LNCAP (cell line): ENCODE measurements at regions not wholly inside any gene's neighbourhood (a gene's known extent, or its start where the extent isn't known, plus 50 kb on each side); places are given as distances from the start of the nearest gene placed in this dataset.

Experiments
- TF ChIP-seq, protein P1 (sequence below): fragments of 450-650 bp; IDR thresholded peaks from 2 replicates; pipeline ENCODE4 v1.5.1; 2017; ENCODE audit warnings: mild to moderate bottlenecking

DNA sequence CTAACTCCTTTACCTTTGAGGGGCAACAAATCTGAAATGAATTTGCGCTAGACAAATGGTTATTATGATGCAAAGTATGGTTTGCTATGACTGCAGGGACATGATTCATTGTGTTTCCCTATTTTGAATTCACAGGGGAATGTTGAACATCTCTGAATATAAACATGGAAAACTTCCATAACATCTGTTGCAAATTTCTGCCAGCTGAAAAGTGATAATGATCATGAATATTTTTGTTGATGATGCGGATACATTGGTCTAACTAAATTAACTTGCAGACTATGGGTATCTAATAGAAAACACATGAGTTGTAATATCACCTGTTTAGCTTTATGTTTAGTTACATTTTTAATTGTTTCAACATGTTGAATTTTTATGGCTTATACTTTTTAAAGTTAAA lies 1325.5 kb downstream of the REEP3 start:
- TF ChIP-seq, protein P1, sequence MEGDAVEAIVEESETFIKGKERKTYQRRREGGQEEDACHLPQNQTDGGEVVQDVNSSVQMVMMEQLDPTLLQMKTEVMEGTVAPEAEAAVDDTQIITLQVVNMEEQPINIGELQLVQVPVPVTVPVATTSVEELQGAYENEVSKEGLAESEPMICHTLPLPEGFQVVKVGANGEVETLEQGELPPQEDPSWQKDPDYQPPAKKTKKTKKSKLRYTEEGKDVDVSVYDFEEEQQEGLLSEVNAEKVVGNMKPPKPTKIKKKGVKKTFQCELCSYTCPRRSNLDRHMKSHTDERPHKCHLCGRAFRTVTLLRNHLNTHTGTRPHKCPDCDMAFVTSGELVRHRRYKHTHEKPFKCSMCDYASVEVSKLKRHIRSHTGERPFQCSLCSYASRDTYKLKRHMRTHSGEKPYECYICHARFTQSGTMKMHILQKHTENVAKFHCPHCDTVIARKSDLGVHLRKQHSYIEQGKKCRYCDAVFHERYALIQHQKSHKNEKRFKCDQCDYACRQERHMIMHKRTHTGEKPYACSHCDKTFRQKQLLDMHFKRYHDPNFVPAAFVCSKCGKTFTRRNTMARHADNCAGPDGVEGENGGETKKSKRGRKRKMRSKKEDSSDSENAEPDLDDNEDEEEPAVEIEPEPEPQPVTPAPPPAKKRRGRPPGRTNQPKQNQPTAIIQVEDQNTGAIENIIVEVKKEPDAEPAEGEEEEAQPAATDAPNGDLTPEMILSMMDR: no peak

DNA sequence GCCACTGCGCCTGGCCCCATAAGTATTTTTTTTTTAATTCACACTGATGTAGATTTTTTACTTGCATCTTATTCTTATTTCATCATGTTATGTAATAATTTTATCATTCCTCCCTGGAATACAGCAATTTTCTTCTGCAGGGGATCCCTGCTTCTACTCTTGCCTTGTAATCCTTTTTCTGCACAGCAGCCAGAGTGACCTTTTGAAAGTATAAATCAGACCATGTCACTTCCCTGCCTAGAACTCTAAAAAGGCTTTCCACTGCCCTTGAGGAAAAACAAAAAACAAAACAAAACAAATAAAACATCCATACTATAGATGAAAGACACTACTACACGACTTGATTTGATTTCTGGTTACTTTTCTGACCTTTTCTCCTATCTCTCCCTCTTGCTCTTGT lies 1334.7 kb downstream of the REEP3 start:
- TF ChIP-seq, protein P1: no peak

DNA sequence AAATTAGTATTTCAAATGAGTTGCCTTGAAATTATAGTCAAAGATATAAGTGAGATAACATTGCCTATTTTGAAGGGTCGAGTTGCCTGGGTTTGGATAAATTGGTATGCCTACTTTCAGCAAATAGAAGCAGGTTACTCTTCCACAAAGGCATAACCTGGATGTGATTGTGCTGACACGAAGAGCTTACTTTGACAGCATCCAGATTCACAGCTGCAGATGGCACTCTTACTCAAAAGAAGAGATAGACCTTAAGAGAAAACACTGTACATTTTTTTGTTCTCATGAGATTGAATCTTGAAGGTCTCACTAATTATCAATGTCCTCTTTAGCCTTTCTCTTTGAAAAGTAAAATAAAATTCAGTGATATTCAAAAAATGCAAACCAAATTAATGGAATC lies 1338.7 kb downstream of the REEP3 start:
- TF ChIP-seq, protein P1: peak; percentile 8; the same call in 1 of the 2 replicates

DNA sequence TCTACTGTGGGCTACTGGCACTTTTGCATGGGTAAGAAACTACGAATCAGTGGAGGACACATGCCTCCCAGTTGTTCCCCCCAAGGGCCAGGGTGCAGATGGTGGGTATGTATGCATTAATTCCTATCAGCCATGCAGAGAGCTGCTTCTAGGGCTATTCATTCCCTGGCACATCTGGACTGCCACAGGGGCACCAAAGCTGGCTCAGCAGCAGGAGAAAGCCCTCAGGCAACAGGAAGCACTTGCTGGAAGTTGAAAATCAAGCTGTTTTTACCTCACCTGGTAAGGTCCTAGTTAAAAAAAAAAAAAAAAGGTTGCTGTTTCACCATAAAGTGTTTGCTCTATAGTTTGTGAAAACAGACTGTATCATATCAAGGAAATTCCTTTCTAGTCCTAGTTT lies 1342.6 kb downstream of the REEP3 start:
- TF ChIP-seq, protein P1: no peak

DNA sequence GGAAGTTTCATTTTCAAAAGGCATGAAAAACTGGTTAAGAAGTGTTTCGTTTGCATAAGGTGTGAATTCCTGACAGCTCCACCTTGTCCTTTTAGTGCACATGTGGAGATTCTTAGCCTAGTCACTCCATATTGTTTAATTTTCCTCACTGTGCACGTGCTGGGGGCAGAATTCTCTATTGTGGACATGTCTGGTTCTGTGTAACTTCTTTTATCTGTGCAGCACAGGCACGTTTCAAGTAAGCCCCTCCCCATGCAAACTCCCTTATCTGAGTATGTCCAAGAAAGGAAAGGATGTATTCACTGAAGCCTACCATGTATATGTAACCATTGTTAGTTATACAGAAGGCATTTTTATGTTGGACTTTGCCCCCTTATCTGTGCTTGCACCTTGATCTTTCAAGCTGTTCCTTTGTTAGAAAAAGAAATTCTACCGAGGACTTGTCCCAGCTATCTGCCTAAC lies 1346.3 kb downstream of the REEP3 start:
- TF ChIP-seq, protein P1: no peak

DNA sequence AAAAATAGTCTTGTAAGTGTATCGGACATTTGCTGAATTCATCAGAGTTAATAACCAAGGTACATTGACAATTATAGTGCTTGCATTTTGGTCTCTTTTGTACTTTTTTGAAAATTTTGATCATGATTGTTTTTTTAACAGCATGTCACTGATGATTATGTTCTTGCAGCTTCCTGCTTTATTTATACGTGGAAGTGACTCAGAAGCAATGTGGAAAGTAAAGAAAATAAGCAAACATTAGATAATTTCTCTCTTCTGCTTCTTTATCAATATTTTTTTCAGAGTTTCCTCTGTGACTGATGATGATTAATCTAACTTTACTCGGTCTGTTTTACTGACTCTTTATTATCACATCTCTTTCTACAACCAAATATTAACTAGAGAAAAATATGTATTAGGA lies 1351.9 kb downstream of the REEP3 start:
- TF ChIP-seq, protein P1: no peak

DNA sequence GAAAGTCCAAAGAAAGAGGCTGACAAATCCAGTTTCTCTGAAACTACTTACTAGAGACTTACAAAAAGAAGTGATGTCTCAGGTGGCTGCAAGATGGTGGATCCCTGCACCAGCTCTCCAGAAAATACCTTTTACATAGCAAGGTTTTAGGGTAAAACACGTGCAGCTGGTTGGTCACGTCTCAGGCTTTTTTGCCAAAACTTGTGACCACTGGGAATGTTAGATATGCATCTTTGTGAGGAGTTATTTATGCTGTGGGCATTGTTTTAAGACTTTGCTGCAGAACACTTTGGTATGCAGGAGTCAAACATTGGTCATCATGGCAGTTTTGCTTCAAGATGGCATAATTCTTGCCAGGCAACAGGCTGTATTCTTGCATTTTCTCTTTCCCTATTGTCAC lies 1352.8 kb downstream of the REEP3 start:
- TF ChIP-seq, protein P1: no peak

DNA sequence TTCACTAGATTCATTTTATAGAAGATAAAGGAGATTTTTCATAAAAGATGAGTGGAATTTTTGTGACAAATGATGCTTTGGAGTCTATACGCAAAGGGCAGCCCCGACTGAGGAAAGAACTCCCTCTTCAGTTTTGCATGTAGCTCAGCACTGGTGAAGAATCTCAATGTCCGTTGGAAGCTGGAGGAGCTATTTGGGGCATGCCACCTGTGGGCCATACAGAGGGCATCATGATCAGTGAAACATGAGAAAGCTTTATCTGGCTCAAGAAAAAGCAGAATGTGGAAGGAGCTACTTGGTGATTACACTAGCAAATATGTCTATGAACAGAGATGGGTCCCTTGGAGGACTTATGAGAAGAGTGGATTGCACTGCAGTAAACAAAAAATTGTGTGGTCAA lies 1359.3 kb downstream of the REEP3 start:
- TF ChIP-seq, protein P1: no peak
